NOMO-1 treated with dmso at 0.1 percent for 144 hours (cell line): ENCODE measurements at regions not wholly inside any gene's neighbourhood (a gene's known extent, or its start where the extent isn't known, plus 50 kb on each side); places are given as distances from the start of the nearest gene placed in this dataset.
"Not testable (repeated sequence)": the region's sequence is repeated elsewhere in the genome, so short reads cannot be mapped to it uniquely, and the experiment has no call there.

Experiments used
- DNase-seq: peaks from one replicate; lab custom pipeline; 2025; ENCODE audit not compliant: unreplicated experiment; lab: John Stamatoyannopoulos, UW

DNA sequence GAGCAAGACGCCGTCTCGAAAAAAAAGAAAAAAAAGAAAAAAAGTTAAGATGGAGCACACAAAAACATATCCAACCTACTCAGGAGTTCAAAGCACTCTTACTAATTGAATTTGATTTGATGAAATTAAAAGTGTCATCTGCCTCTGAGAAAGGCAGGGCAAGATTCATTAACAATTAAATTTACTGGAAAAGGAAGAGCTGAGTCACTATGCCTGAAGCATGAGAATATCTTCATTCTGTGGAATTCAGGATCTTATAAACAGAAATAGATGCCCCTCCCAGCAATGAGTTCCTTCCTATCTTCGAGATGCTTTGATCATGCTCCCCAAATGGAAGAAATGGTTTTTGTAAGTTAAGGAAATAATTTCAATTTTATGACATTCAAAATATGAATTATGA lies 61.0 kb upstream of the ST3GAL6 start:
- no peak for DNase-seq

DNA sequence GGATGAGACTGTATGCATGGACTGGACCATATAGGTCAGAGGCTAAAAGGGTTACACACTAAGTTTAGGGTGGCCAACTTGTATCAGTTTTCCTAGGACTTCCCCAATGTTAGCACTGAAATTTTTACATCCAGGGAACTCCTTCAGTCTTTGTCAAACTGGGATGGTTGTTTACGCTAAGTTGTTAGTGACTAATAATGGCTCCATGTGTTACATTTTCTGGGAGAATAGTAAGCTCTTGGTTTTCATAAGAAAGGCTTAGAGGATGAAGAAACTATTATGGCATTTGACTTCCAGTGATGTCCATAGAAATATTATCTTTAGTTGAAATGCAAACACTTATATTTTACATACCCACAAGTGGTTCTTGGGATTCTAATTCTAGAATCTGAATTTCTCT lies 57.9 kb upstream of the ST3GAL6 start:
- no peak for DNase-seq

GRCh38 chr3:98705694-98706093 lies 57.4 kb upstream of the ST3GAL6 start:
- no peak for DNase-seq

DNA sequence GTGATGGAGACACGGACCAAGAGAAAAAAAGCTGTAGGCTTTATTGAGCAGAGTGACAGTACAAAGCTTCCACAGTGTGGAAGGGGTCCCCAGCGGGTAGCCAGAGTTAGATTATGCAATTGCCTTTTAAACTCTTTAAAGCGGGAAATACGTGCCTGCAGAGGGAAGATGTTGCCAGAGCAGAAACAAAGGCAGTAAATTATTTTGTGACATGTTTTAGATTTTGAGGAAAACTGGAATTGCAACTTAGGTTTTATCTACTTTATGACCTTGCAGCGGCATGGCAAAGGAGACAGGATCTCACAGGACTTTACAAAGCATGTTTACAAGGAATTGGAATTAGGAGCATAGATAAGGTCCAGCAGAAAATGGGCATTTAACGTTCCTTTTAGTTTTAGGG lies 54.5 kb upstream of the ST3GAL6 start:
- DNase-seq = not testable (repeated sequence)

GRCh38 chr3:98709441-98709840 lies 53.7 kb upstream of the ST3GAL6 start:
- DNase-seq = no peak

- no peak for DNase-seq
Measured at GRCh38 chr3:98710067-98710659, 53.0 kb upstream of the ST3GAL6 start.

GRCh38 chr3:98711426-98711825 lies 51.7 kb upstream of the ST3GAL6 start:
- DNase-seq = no peak

- no peak for DNase-seq
Measured at GRCh38 chr3:98712726-98713125, 50.4 kb upstream of the ST3GAL6 start.

- DNase-seq = not testable (repeated sequence)
Measured at GRCh38 chr3:98713332-98713731, 49.8 kb upstream of the ST3GAL6 start.
